OCI-LY7 (cell line): ENCODE measurements at regions not wholly inside any gene's neighbourhood (a gene's known extent, or its start where the extent isn't known, plus 50 kb on each side); places are given as distances from the start of the nearest gene placed in this dataset.

Experiments used
- BruUV-seq: library from RNA; stranded (reverse); fragments of 400-500 nt; replicated peaks from 2 replicates; lab custom pipeline; 2021; lab: Mats Ljungman, UMichigan
- CTCF ChIA-PET: fragments of 300-600 bp; sonication (Branson Sonifier 250); formaldehyde crosslinking; loops from one replicate; lab custom pipeline; 2022; ENCODE audit warnings: antibody characterized with exemption; ENCODE audit not compliant: unreplicated experiment; lab: Charles Lee
- POLR2A ChIA-PET: fragments of 300-600 bp; sonication (Branson Sonifier 250); formaldehyde crosslinking; loops from one replicate; lab custom pipeline; 2022; ENCODE audit warnings: antibody characterized with exemption; lab: Charles Lee
- DNase-seq: peaks from one replicate; pipeline ENCODE4 v3.0.0-alpha.2; 2015; ENCODE audit warnings: low spot score
- H2AFZ ChIP-seq: fragments of 200-600 bp; sonication (generic), shearing (Covaris generic); 2 replicates; pipeline ENCODE4 v1.6.1; 2014; ENCODE audit warnings: mild to moderate bottlenecking, antibody characterized with exemption, low read length, moderate library complexity
- H3K27ac ChIP-seq: fragments of 200-600 bp; sonication (generic); 2 replicates; pipeline ENCODE4 v1.5.1; 2014; ENCODE audit warnings: mixed run types, low read depth, mild to moderate bottlenecking, moderate library complexity, low read length, inconsistent platforms; ENCODE audit not compliant: poor library complexity, severe bottlenecking
- H3K36me3 ChIP-seq: fragments of 200-600 bp; sonication (generic); 2 replicates; pipeline ENCODE4 v1.6.1; 2014; ENCODE audit warnings: mild to moderate bottlenecking, antibody characterized with exemption, low read length, moderate library complexity, mixed read lengths; ENCODE audit not compliant: insufficient read depth
- H3K4me1 ChIP-seq: fragments of 200-600 bp; sonication (generic); 2 replicates; pipeline ENCODE4 v1.5.1; 2014; ENCODE audit warnings: mild to moderate bottlenecking, low read length; ENCODE audit not compliant: insufficient read depth, poor library complexity, severe bottlenecking
- H3K4me2 ChIP-seq: fragments of 200-600 bp; sonication (generic); 2 replicates; pipeline ENCODE4 v1.6.1; 2014; ENCODE audit warnings: mild to moderate bottlenecking, low read length
- H3K4me3 ChIP-seq: fragments of 200-600 bp; sonication (generic); 2 replicates; pipeline ENCODE4 v1.5.1; 2014; ENCODE audit warnings: mild to moderate bottlenecking, low read depth, low read length; ENCODE audit not compliant: poor library complexity, severe bottlenecking
- H3K79me2 ChIP-seq: fragments of 200-600 bp; sonication (generic); 2 replicates; pipeline ENCODE4 v1.6.1; 2016; ENCODE audit warnings: low read depth, mild to moderate bottlenecking, low read length, moderate library complexity, mixed read lengths; ENCODE audit not compliant: insufficient read depth
- H3K9me2 ChIP-seq: fragments of 200-600 bp; sonication (generic); 2 replicates; pipeline ENCODE4 v1.6.1; 2016; ENCODE audit warnings: mild to moderate bottlenecking, low read length, mixed read lengths; ENCODE audit not compliant: insufficient read depth
- H3K9me3 ChIP-seq: fragments of 200-600 bp; sonication (generic); 2 replicates; pipeline ENCODE4 v1.6.1; 2014; ENCODE audit warnings: mild to moderate bottlenecking, mixed run types, low read length, mixed read lengths
- H4K20me1 ChIP-seq: fragments of 200-600 bp; sonication (generic); 2 replicates; pipeline ENCODE4 v1.6.1; 2014; ENCODE audit warnings: mild to moderate bottlenecking, antibody characterized with exemption, low read length, moderate library complexity, mixed read lengths; ENCODE audit not compliant: insufficient read depth
- CTCF ChIP-seq: fragments of 200-600 bp; sonication (generic); conservative IDR thresholded peaks from 2 replicates; pipeline ENCODE4 v1.5.1; 2014; ENCODE audit warnings: mild to moderate bottlenecking, antibody characterized with exemption, low read length, moderate library complexity, mixed read lengths
- EZH2phosphoT487 ChIP-seq: fragments of 200-600 bp; sonication (generic); IDR thresholded peaks from 2 replicates; pipeline ENCODE4 v1.6.1; 2018; ENCODE audit warnings: low read depth, borderline replicate concordance, mild to moderate bottlenecking, mixed run types, antibody characterized with exemption, low read length, moderate library complexity, mixed read lengths
- intact Hi-C: fragments of 100-400 bp; cut with micrococcal nuclease; formaldehyde crosslinking; loops from one replicate; pipeline ENCODE4 v1.10.0; 2022; ENCODE audit not compliant: unreplicated experiment

GRCh38 chr16:63933841-63934240 lies 1188.0 kb downstream of the CDH11 start:
- ChIA-PET CTCF (interaction anchor here (0.8 kb wide), 1 partner anchor 88 kb away, joined by 3 read pairs; no protein-coding TSS in a partner anchor), POLR2A (interaction anchor here (1.2 kb wide), 1 partner anchor 20 kb away, joined by 6 read pairs; no protein-coding TSS in a partner anchor)
- H3K4me1 ChIP-seq, result no peaks in the 10 kb centered on the region
- no peaks in the 10 kb centered on the region; the same call in 1 of the 2 replicates for H3K9me2 ChIP-seq
- intact Hi-C loops, result no loop called here
- H3K27ac ChIP-seq, result no peak overlapping the region
- no peaks in the 10 kb centered on the region for H4K20me1 ChIP-seq
- BruUV-seq, result no TSS peak
- H3K79me2 ChIP-seq, result no peaks in the 10 kb centered on the region
- H2AFZ ChIP-seq, result 0 out of 2 replicates have a peak overlapping the region, but pooled peaks have one; percentile 4
- TF ChIP-seq EZH2phosphoT487 (no peak), CTCF (no peak)
- H3K4me2 ChIP-seq, result no peak overlapping the region
- no peaks in the 10 kb centered on the region for H3K9me3 ChIP-seq
- no peak for DNase-seq
- H3K4me3 ChIP-seq, result no peak overlapping the region
- no peaks in the 10 kb centered on the region for H3K36me3 ChIP-seq

- DNase-seq, result no peak
- intact Hi-C loops, result no loop called here
- no peaks in the 10 kb centered on the region for H4K20me1 ChIP-seq
- POLR2A ChIA-PET, result no interaction called here
- no peaks in the 10 kb centered on the region for H3K9me3 ChIP-seq
- no peak for TF ChIP-seq EZH2phosphoT487
- no peak for TF ChIP-seq CTCF
- no peaks in the 10 kb centered on the region for H3K36me3 ChIP-seq
- no peak overlapping the region for H3K4me3 ChIP-seq
- no peaks in the 10 kb centered on the region for H3K79me2 ChIP-seq
- H3K27ac ChIP-seq, result no peak overlapping the region
- BruUV-seq, result no TSS peak
- H3K4me2 ChIP-seq, result no peak overlapping the region
- no peaks in the 10 kb centered on the region for H3K9me2 ChIP-seq
- H2AFZ ChIP-seq, result no peak overlapping the region
- no peaks in the 10 kb centered on the region for H3K4me1 ChIP-seq
- CTCF ChIA-PET, result no interaction called here
These were observed 1193.4 kb downstream of the CDH11 start for GRCh38 chr16:63928421-63928820.

GRCh38 chr16:63925221-63925620 lies 1196.6 kb downstream of the CDH11 start:
- Histone ChIP-seq H3K9me2 (no peaks in the 10 kb centered on the region), H3K9me3 (no peaks in the 10 kb centered on the region), H3K4me2 (no peak overlapping the region), H4K20me1 (no peaks in the 10 kb centered on the region), H3K27ac (no peak overlapping the region), H3K36me3 (no peaks in the 10 kb centered on the region), H3K4me1 (no peaks in the 10 kb centered on the region), H3K4me3 (no peak overlapping the region), H2AFZ (no peak overlapping the region), H3K79me2 (no peaks in the 10 kb centered on the region)
- ChIA-PET CTCF (no interaction called here), POLR2A (interaction anchor here (0.7 kb wide), 1 partner anchor 9 kb away, joined by 3 read pairs; no protein-coding TSS in a partner anchor)
- DNase-seq, result no peak
- BruUV-seq, result no TSS peak
- TF ChIP-seq EZH2phosphoT487 (no peak), CTCF (no peak)
- intact Hi-C loops, result no loop called here
